ENCODE measurements at regions not wholly inside any gene's neighbourhood (a gene's known extent, or its start where the extent isn't known, plus 50 kb on each side); places are given as distances from the start of the nearest gene placed in this dataset.

DNA sequence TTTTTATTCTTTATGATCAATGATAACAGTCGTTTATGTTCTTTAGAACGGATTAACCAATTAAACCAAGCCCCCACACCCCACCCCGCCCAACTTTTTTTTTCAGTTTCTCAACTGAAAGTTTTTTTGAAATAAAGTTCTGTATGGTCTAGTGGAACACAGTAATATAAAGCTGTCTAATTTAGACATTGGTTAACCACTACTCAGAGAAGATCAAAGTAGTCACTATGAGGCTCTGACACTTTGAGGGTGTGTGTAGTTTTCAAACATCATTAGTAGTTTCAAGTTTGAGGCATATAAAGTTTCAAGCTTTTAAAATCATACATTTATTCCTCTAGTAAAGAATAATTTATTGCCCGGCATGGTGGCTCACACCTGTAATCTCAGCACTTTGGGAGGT, 413.2 kb downstream of the EFNB2 start:
- TF ChIP-seq, protein P1, sequence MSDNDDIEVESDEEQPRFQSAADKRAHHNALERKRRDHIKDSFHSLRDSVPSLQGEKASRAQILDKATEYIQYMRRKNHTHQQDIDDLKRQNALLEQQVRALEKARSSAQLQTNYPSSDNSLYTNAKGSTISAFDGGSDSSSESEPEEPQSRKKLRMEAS (IDR thresholded peaks at IDR 0.05), result no peak
- TF ChIP-seq RAD21 (IDR thresholded peaks at IDR 0.05; ENCODE audit: low read depth), result no peak
- no peak for TF ChIP-seq EZH2 (IDR thresholded peaks at IDR 0.05)
- no peak for TF ChIP-seq EGR1 (IDR thresholded peaks at IDR 0.05; ENCODE audit: low read depth)
- TF ChIP-seq FOSL1 (IDR thresholded peaks at IDR 0.05; ENCODE audit: low read depth), result no peak
- no peak for TF ChIP-seq POLR2A (IDR thresholded peaks at IDR 0.05; ENCODE audit: borderline replicate concordance, extremely low read depth, insufficient read depth, insufficient read length)
- no peak for TF ChIP-seq CBX3 (IDR thresholded peaks at IDR 0.05; ENCODE audit: low read depth)
- no peak for TF ChIP-seq SP1 (IDR thresholded peaks at IDR 0.05; ENCODE audit: low read depth)
- TF ChIP-seq ZFX (IDR thresholded peaks at IDR 0.05), result no peak
- ChIA-PET POLR2A (no interaction called here), RAD21 (ENCODE audit: low non-redundant PET in 1 of 2, low total read pairs in 2 of 2, uncharacterized antibody in 2 of 2, unreplicated experiment in 2 of 2) (no interaction called here), CTCF (no interaction called here)
- Histone ChIP-seq H3K4me2 (ENCODE audit: low read length) (no peak overlapping the region), H3K79me2 (ENCODE audit: insufficient read depth, low read length) (no peaks in the 10 kb centered on the region), H3K9me2 (ENCODE audit: insufficient read depth) (no peaks in the 10 kb centered on the region), H3K9me3 (ENCODE audit: control insufficient read depth in 1 of 2, insufficient read depth in 1 of 2, low read depth in 1 of 2, low read length in 2 of 2) (no peaks in the 10 kb centered on the region), H2AFZ (ENCODE audit: low read depth, low read length, poor library complexity, severe bottlenecking) (no peak overlapping the region), H3K36me3 (ENCODE audit: control insufficient read depth in 1 of 2, insufficient read depth in 2 of 2, low read length in 2 of 2) (no peaks in the 10 kb centered on the region), H3K27ac (ENCODE audit: low read depth, low read length) (no peak overlapping the region), H3K4me3 (replicated peaks in 1 of 2; ENCODE audit: low read depth in 1 of 2, low read length in 2 of 2) (no peak overlapping the region), H3K9ac (ENCODE audit: low read length) (no peak overlapping the region), H3K27me3 (ENCODE audit: insufficient read depth, low read length) (no peaks in the 10 kb centered on the region), H3K4me1 (ENCODE audit: control insufficient read depth in 1 of 2, insufficient read depth in 2 of 2, low read length in 2 of 2) (peaks cover 2 to 22% of the 10 kb centered on the region in 2 experiments), H4K20me1 (ENCODE audit: insufficient read depth) (no peaks in the 10 kb centered on the region)
- ATAC-seq (no peak), DNase-seq (ENCODE audit: low read depth, low spot score) (no peak)
- intact Hi-C loops (cut with micrococcal nuclease), result no loop called here
- BruUV-seq (replicated peaks), result no TSS peak

DNA sequence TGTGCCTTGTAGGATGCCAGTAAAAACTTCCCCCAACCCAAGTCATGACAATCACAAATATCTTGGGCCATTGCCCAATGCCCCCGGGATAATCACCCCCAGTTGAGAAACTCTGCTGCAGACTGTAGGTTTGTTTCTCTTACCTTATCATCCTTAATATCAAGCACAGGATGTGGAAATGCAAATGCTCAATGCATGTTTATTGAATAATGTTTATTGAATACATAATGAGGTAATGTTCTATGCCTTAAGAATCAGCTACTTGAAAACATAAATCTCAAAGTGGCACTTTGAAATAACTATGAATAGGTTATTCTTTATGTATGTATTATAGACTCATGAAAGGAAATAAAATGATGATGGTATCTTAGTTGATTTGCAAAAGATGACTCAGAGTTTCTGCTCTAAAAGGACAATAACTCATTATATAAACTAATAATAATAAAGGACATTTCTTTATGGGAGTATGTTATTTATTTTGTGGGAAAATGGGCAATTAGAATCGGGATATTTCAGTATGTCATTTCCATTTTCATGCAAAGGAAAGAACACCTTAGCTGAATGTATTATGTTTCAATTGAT, 414.2 kb downstream of the EFNB2 start:
- BruUV-seq (replicated peaks), result no TSS peak
- ChIA-PET RAD21 (ENCODE audit: low non-redundant PET in 1 of 2, low total read pairs in 2 of 2, uncharacterized antibody in 2 of 2, unreplicated experiment in 2 of 2) (no interaction called here), POLR2A (no interaction called here), CTCF (no interaction called here)
- Histone ChIP-seq H3K4me3 (replicated peaks in 1 of 2; ENCODE audit: low read depth in 1 of 2, low read length in 2 of 2) (no peak overlapping the region), H3K79me2 (ENCODE audit: insufficient read depth, low read length) (no peaks in the 10 kb centered on the region), H3K27ac (ENCODE audit: low read depth, low read length) (no peak overlapping the region), H3K9ac (ENCODE audit: low read length) (no peak overlapping the region), H3K27me3 (ENCODE audit: insufficient read depth, low read length) (no peaks in the 10 kb centered on the region), H3K9me2 (ENCODE audit: insufficient read depth) (no peaks in the 10 kb centered on the region), H3K4me1 (ENCODE audit: control insufficient read depth in 1 of 2, insufficient read depth in 2 of 2, low read length in 2 of 2) (peaks cover 7 to 29% of the 10 kb centered on the region in 2 experiments), H3K9me3 (ENCODE audit: control insufficient read depth in 1 of 2, insufficient read depth in 1 of 2, low read depth in 1 of 2, low read length in 2 of 2) (no peaks in the 10 kb centered on the region), H3K4me2 (ENCODE audit: low read length) (no peak overlapping the region), H4K20me1 (ENCODE audit: insufficient read depth) (no peaks in the 10 kb centered on the region), H3K36me3 (ENCODE audit: control insufficient read depth in 1 of 2, insufficient read depth in 2 of 2, low read length in 2 of 2) (no peaks in the 10 kb centered on the region), H2AFZ (ENCODE audit: low read depth, low read length, poor library complexity, severe bottlenecking) (no peak overlapping the region)
- no peak for TF ChIP-seq ZNF274 (IDR thresholded peaks at IDR 0.05; ENCODE audit: low read depth, low read length)
- TF ChIP-seq EGR1 (IDR thresholded peaks at IDR 0.05; ENCODE audit: low read depth), result no peak
- TF ChIP-seq, protein P2, sequence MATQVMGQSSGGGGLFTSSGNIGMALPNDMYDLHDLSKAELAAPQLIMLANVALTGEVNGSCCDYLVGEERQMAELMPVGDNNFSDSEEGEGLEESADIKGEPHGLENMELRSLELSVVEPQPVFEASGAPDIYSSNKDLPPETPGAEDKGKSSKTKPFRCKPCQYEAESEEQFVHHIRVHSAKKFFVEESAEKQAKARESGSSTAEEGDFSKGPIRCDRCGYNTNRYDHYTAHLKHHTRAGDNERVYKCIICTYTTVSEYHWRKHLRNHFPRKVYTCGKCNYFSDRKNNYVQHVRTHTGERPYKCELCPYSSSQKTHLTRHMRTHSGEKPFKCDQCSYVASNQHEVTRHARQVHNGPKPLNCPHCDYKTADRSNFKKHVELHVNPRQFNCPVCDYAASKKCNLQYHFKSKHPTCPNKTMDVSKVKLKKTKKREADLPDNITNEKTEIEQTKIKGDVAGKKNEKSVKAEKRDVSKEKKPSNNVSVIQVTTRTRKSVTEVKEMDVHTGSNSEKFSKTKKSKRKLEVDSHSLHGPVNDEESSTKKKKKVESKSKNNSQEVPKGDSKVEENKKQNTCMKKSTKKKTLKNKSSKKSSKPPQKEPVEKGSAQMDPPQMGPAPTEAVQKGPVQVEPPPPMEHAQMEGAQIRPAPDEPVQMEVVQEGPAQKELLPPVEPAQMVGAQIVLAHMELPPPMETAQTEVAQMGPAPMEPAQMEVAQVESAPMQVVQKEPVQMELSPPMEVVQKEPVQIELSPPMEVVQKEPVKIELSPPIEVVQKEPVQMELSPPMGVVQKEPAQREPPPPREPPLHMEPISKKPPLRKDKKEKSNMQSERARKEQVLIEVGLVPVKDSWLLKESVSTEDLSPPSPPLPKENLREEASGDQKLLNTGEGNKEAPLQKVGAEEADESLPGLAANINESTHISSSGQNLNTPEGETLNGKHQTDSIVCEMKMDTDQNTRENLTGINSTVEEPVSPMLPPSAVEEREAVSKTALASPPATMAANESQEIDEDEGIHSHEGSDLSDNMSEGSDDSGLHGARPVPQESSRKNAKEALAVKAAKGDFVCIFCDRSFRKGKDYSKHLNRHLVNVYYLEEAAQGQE (IDR thresholded peaks at IDR 0.05; ENCODE audit: low read depth), result no peak
- TF ChIP-seq JUND (IDR thresholded peaks at IDR 0.05), result no peak
- no peak for TF ChIP-seq SIN3A (IDR thresholded peaks at IDR 0.05; ENCODE audit: low read depth)
- no peak for TF ChIP-seq POLR2AphosphoS5 (IDR thresholded peaks at IDR 0.05; ENCODE audit: low read depth, low read length)
- no peak for TF ChIP-seq FOSL1 (IDR thresholded peaks at IDR 0.05; ENCODE audit: low read depth)
- no peak for TF ChIP-seq POLR2A (IDR thresholded peaks at IDR 0.05; ENCODE audit: borderline replicate concordance, extremely low read depth, insufficient read depth, insufficient read length)
- TF ChIP-seq CEBPB (IDR thresholded peaks at IDR 0.05; ENCODE audit: low read depth), result no peak
- TF ChIP-seq RAD21 (IDR thresholded peaks at IDR 0.05; ENCODE audit: low read depth), result no peak
- TF ChIP-seq, protein P3, sequence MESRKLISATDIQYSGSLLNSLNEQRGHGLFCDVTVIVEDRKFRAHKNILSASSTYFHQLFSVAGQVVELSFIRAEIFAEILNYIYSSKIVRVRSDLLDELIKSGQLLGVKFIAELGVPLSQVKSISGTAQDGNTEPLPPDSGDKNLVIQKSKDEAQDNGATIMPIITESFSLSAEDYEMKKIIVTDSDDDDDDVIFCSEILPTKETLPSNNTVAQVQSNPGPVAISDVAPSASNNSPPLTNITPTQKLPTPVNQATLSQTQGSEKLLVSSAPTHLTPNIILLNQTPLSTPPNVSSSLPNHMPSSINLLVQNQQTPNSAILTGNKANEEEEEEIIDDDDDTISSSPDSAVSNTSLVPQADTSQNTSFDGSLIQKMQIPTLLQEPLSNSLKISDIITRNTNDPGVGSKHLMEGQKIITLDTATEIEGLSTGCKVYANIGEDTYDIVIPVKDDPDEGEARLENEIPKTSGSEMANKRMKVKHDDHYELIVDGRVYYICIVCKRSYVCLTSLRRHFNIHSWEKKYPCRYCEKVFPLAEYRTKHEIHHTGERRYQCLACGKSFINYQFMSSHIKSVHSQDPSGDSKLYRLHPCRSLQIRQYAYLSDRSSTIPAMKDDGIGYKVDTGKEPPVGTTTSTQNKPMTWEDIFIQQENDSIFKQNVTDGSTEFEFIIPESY (IDR thresholded peaks at IDR 0.05; ENCODE audit: extremely low read depth, insufficient replicate concordance, low read length), result no peak
- DNase-seq (ENCODE audit: low read depth, low spot score) (no peak), ATAC-seq (no peak)
- intact Hi-C loops (cut with micrococcal nuclease), result no loop called here

Measured in HCT116 (cell line).